AG04449 (cell line): ENCODE measurements at regions not wholly inside any gene's neighbourhood (a gene's known extent, or its start where the extent isn't known, plus 50 kb on each side); places are given as distances from the start of the nearest gene placed in this dataset.

ENCODE experiments used
- CTCF ChIA-PET: fragments of 350-600 bp; formaldehyde crosslinking; extraction: SDS; loops from one replicate; lab custom pipeline; 2021; ENCODE audit warnings: antibody characterized with exemption; lab: Yijun Ruan, JAX
- POLR2A ChIA-PET: fragments of 400-600, 350-600 bp; formaldehyde crosslinking; extraction: SDS; loops from one replicate; lab custom pipeline; 2020; ENCODE audit warnings: antibody characterized with exemption, inconsistent platforms; lab: Yijun Ruan, JAX
- DNase-seq: peaks from one replicate; pipeline ENCODE4 v3.0.0-alpha.2; 2010; ENCODE audit warnings: low read depth, low spot score
- H3K4me3 ChIP-seq: 2 replicates; pipeline ENCODE4 v1.5.1; 2011; ENCODE audit warnings: low read depth, mild to moderate bottlenecking, control low read depth, low read length
- TF ChIP-seq, protein P1 (sequence below): IDR thresholded peaks from one replicate; pipeline ENCODE4 v1.5.1; 2011; ENCODE audit warnings: mild to moderate bottlenecking, moderate library complexity, low read length, control low read depth, inconsistent platforms; ENCODE audit not compliant: insufficient read depth; ENCODE audit errors: missing control alignments

DNA sequence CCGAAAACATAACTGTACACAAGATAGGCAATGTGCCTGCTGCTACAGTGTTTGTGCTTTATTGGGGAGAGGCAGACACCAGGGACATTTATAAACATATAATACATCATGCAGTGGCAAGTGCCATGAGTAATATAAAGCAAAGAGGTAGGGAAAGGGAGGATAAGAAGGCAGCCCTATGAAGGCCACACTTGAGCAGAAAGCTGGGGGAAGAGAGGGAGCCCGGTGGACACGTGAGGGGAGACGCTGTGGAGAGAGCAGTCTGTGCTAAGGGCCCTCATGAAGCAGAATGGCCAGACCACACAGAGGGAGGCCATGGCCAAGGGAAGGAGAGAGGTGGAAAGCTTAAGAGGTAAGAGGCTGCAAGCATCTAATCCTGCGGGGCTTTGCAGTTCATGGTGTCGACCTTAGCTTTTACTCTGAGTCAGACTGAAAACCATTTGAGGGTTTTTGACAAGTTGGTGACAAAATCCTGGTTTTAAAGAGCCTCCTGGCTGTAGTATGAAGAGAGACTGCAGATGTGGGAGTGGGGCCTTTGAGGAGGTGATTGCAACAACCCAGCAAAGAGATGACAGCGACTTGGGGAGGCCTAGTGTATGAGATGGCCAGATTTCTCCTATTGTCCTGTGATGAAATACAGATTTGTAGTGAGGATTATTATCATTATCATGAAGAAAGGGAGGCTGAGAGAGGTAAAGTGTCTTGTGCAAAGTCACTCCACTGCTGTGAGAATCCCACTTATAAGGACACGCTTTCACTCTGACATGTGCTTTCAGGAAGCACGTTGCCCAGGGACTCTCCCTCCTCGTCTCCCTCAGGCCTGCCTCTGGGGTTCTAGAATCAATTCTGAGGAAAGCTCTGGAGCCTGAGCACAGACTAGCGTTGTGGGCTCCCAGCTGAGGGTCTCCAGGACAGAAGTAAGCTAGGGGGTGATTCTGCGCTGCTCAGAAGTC is 192.9 kb downstream of the RHOU start:
- POLR2A ChIA-PET, result no interaction called here
- TF ChIP-seq, protein P1, sequence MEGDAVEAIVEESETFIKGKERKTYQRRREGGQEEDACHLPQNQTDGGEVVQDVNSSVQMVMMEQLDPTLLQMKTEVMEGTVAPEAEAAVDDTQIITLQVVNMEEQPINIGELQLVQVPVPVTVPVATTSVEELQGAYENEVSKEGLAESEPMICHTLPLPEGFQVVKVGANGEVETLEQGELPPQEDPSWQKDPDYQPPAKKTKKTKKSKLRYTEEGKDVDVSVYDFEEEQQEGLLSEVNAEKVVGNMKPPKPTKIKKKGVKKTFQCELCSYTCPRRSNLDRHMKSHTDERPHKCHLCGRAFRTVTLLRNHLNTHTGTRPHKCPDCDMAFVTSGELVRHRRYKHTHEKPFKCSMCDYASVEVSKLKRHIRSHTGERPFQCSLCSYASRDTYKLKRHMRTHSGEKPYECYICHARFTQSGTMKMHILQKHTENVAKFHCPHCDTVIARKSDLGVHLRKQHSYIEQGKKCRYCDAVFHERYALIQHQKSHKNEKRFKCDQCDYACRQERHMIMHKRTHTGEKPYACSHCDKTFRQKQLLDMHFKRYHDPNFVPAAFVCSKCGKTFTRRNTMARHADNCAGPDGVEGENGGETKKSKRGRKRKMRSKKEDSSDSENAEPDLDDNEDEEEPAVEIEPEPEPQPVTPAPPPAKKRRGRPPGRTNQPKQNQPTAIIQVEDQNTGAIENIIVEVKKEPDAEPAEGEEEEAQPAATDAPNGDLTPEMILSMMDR, result no peak

GRCh38 chr1:228929476-228930027 is 194.3 kb downstream of the RHOU start:
- TF ChIP-seq, protein P1, result no peak
- CTCF ChIA-PET, result interaction anchor here (1.0 kb wide), 1 partner anchor 17 kb away, joined by 3 read pairs; no protein-coding TSS in a partner anchor
- H3K4me3 ChIP-seq, result no peak overlapping the region
- POLR2A ChIA-PET, result no interaction called here
- DNase-seq, result no peak

More for the DNA sequence above, 192.9 kb downstream of the RHOU start:
- CTCF ChIA-PET, result no interaction called here
- no peak overlapping the region for H3K4me3 ChIP-seq
- DNase-seq, result no peak

GRCh38 chr1:228930479-228930957 is 195.2 kb downstream of the RHOU start:
- DNase-seq, result no peak
- ChIA-PET CTCF (interaction anchor here (1.0 kb wide), 1 partner anchor 16 kb away, joined by 3 read pairs; no protein-coding TSS in a partner anchor), POLR2A (no interaction called here)
- TF ChIP-seq, protein P1, result no peak
- H3K4me3 ChIP-seq, result no peak overlapping the region

- TF ChIP-seq, protein P1, result no peak
- DNase-seq, result no peak
- no peak overlapping the region for H3K4me3 ChIP-seq
- POLR2A ChIA-PET, result no interaction called here
- CTCF ChIA-PET, result interaction anchor here (0.9 kb wide), 1 partner anchor 12 kb away, joined by 3 read pairs; no protein-coding TSS in a partner anchor
Observed at GRCh38 chr1:228933753-228934152, 198.5 kb downstream of the RHOU start.

GRCh38 chr1:228935198-228935663 is 200.0 kb downstream of the RHOU start:
- no peak overlapping the region for H3K4me3 ChIP-seq
- CTCF ChIA-PET, result no interaction called here
- DNase-seq, result no peak
- TF ChIP-seq, protein P1, result no peak
- POLR2A ChIA-PET, result no interaction called here
